Muscle of leg (tissue), 3 donors: ENCODE measurements at regions not wholly inside any gene's neighbourhood (a gene's known extent, or its start where the extent isn't known, plus 50 kb on each side); places are given as distances from the start of the nearest gene placed in this dataset.

Experiments used
- DNase-seq: peaks from one replicate; pipeline ENCODE4 v3.0.0; 2013
- H3K27ac ChIP-seq: one replicate; pipeline ENCODE4 v1.5.1; 2013; ENCODE audit warnings: mild to moderate bottlenecking, low read length, control low read depth
- H3K27me3 ChIP-seq: one replicate; pipeline ENCODE4 v1.6.1; 2013; ENCODE audit warnings: low read length; ENCODE audit not compliant: control insufficient read depth, insufficient read depth
- H3K36me3 ChIP-seq: one replicate; pipeline ENCODE4 v1.6.1; 2013; ENCODE audit warnings: low read length; ENCODE audit not compliant: control insufficient read depth, insufficient read depth
- H3K4me1 ChIP-seq: one replicate; pipeline ENCODE4 v1.6.1; 2013; ENCODE audit warnings: low read length; ENCODE audit not compliant: control insufficient read depth, insufficient read depth
- H3K4me3 ChIP-seq: one replicate; pipeline ENCODE4 v1.5.1; 2013; ENCODE audit warnings: low read length, control low read depth
- H3K9me3 ChIP-seq: replicated peaks from 2 replicates; pipeline ENCODE4 v1.6.1; 2013; ENCODE audit warnings: low read depth, low read length; ENCODE audit not compliant: control insufficient read depth
- WGBS: methylation state at CpG from one replicate; pipeline ENCODE4 v1.1.5; 2013; ENCODE audit warnings: missing lambda C conversion rate; ENCODE audit not compliant: insufficient coverage; 5-methylcytosine and 5-hydroxymethylcytosine counted together

GRCh38 chr5:92923885-92924284 lies 657.1 kb downstream of the NR2F1-AS1 start:
- WGBS, result no CpG with 5 or more reads among the region's 1 CpG
- no peak for DNase-seq
- H3K27me3 ChIP-seq, result no peaks in the 10 kb centered on the region

GRCh38 chr5:92922231-92922967 lies 658.6 kb downstream of the NR2F1-AS1 start:
- WGBS, result 54% methylated on average over 3 of the region's 5 CpGs
- Histone ChIP-seq H3K36me3 (no peaks in the 10 kb centered on the region), H3K4me3 (no peak overlapping the region), H3K27me3 (no peaks in the 10 kb centered on the region), H3K9me3 (no peaks in the 10 kb centered on the region), H3K4me1 (no peaks in the 10 kb centered on the region), H3K27ac (no peak overlapping the region)
- peak; percentile 27 for DNase-seq

More at GRCh38 chr5:92923885-92924284, 657.1 kb downstream of the NR2F1-AS1 start:
- H3K27ac ChIP-seq, result no peak overlapping the region
- H3K4me3 ChIP-seq, result no peak overlapping the region
- H3K9me3 ChIP-seq, result no peaks in the 10 kb centered on the region
- no peaks in the 10 kb centered on the region for H3K4me1 ChIP-seq
- no peaks in the 10 kb centered on the region for H3K36me3 ChIP-seq

GRCh38 chr5:92917044-92917443 lies 664.0 kb downstream of the NR2F1-AS1 start:
- Histone ChIP-seq H3K9me3 (no peaks in the 10 kb centered on the region), H3K27me3 (no peaks in the 10 kb centered on the region), H3K27ac (no peak overlapping the region), H3K4me1 (no peaks in the 10 kb centered on the region), H3K4me3 (no peak overlapping the region), H3K36me3 (no peaks in the 10 kb centered on the region)
- WGBS, result no CpG with 5 or more reads among the region's 2 CpGs
- no peak for DNase-seq

GRCh38 chr5:92916036-92916435 lies 665.0 kb downstream of the NR2F1-AS1 start:
- no CpG with 5 or more reads among the region's 3 CpGs for WGBS
- no peaks in the 10 kb centered on the region for H3K36me3 ChIP-seq
- no peaks in the 10 kb centered on the region for H3K9me3 ChIP-seq
- H3K4me3 ChIP-seq, result no peak overlapping the region
- DNase-seq, result peak; percentile 23
- H3K27ac ChIP-seq, result no peak overlapping the region
- H3K27me3 ChIP-seq, result no peaks in the 10 kb centered on the region
- H3K4me1 ChIP-seq, result no peaks in the 10 kb centered on the region

- WGBS, result no CpG with 5 or more reads among the region's 1 CpG
- Histone ChIP-seq H3K4me1 (peaks cover 2% of the 10 kb centered on the region), H3K9me3 (no peaks in the 10 kb centered on the region), H3K27ac (no peak overlapping the region), H3K36me3 (no peaks in the 10 kb centered on the region), H3K27me3 (no peaks in the 10 kb centered on the region), H3K4me3 (no peak overlapping the region)
- DNase-seq, result no peak
Measured at GRCh38 chr5:92912283-92912682, 668.7 kb downstream of the NR2F1-AS1 start.

GRCh38 chr5:92911851-92912250 lies 669.2 kb downstream of the NR2F1-AS1 start:
- H3K36me3 ChIP-seq, result no peaks in the 10 kb centered on the region
- no peak for DNase-seq
- no peak overlapping the region for H3K27ac ChIP-seq
- H3K4me3 ChIP-seq, result no peak overlapping the region
- peaks cover 2% of the 10 kb centered on the region for H3K4me1 ChIP-seq
- H3K9me3 ChIP-seq, result no peaks in the 10 kb centered on the region
- no CpG with 5 or more reads among the region's 1 CpG for WGBS
- no peaks in the 10 kb centered on the region for H3K27me3 ChIP-seq

GRCh38 chr5:92911293-92911692 lies 669.7 kb downstream of the NR2F1-AS1 start:
- Histone ChIP-seq H3K4me1 (peaks cover 2% of the 10 kb centered on the region), H3K36me3 (no peaks in the 10 kb centered on the region), H3K27ac (no peak overlapping the region), H3K9me3 (no peaks in the 10 kb centered on the region), H3K4me3 (no peak overlapping the region), H3K27me3 (no peaks in the 10 kb centered on the region)
- no peak for DNase-seq

GRCh38 chr5:92909602-92909962 lies 671.4 kb downstream of the NR2F1-AS1 start:
- peaks cover 2% of the 10 kb centered on the region for H3K4me1 ChIP-seq
- no peaks in the 10 kb centered on the region for H3K36me3 ChIP-seq
- no peaks in the 10 kb centered on the region for H3K27me3 ChIP-seq
- no peak overlapping the region for H3K4me3 ChIP-seq
- WGBS, result 13% methylated on average over 2 of the region's 6 CpGs
- no peaks in the 10 kb centered on the region for H3K9me3 ChIP-seq
- H3K27ac ChIP-seq, result no peak overlapping the region
- peak; percentile 30 for DNase-seq

- no peak overlapping the region for H3K4me3 ChIP-seq
- H3K4me1 ChIP-seq, result peaks cover 2% of the 10 kb centered on the region
- H3K27me3 ChIP-seq, result no peaks in the 10 kb centered on the region
- DNase-seq, result no peak
- H3K36me3 ChIP-seq, result no peaks in the 10 kb centered on the region
- H3K9me3 ChIP-seq, result no peaks in the 10 kb centered on the region
- H3K27ac ChIP-seq, result no peak overlapping the region
- 67% methylated on average over 1 of the region's 1 CpG for WGBS
Measured at GRCh38 chr5:92908952-92909601, 671.9 kb downstream of the NR2F1-AS1 start.

- Histone ChIP-seq H3K36me3 (no peaks in the 10 kb centered on the region), H3K4me3 (no peak overlapping the region), H3K27me3 (no peaks in the 10 kb centered on the region), H3K27ac (peak overlapping the region; percentile 37), H3K9me3 (no peaks in the 10 kb centered on the region), H3K4me1 (peaks cover 2% of the 10 kb centered on the region)
- no CpG with 5 or more reads among the region's 2 CpGs for WGBS
- DNase-seq, result peak; percentile 73
Measured at GRCh38 chr5:92907938-92908606, 672.9 kb downstream of the NR2F1-AS1 start.
